H9 (cell line): ENCODE measurements at regions not wholly inside any gene's neighbourhood (a gene's known extent, or its start where the extent isn't known, plus 50 kb on each side); places are given as distances from the start of the nearest gene placed in this dataset.

Source experiments
- DNase-seq: peaks from one replicate; pipeline ENCODE4 v3.0.0-alpha.2; 2017
- H2AFZ ChIP-seq: one replicate; pipeline ENCODE4 v1.6.1; 2013; ENCODE audit warnings: mild to moderate bottlenecking, low read length, control low read depth, moderate library complexity
- H2AK5ac ChIP-seq: 2 replicates; pipeline ENCODE4 v1.6.1; 2013; ENCODE audit warnings: low read length, control low read depth, mixed read lengths; ENCODE audit not compliant: insufficient read length
- H2BK120ac ChIP-seq: one replicate; pipeline ENCODE4 v1.6.1; 2013; ENCODE audit warnings: low read depth, mild to moderate bottlenecking, low read length, control low read depth, inconsistent platforms; ENCODE audit not compliant: poor library complexity, severe bottlenecking
- H2BK12ac ChIP-seq: 2 replicates; pipeline ENCODE4 v1.6.1; 2013; ENCODE audit warnings: low read length, control low read depth, mixed read lengths, low read depth; ENCODE audit not compliant: insufficient read length
- H2BK15ac ChIP-seq: 2 replicates; pipeline ENCODE4 v1.6.1; 2013; ENCODE audit warnings: low read depth, low read length, control low read depth
- H2BK20ac ChIP-seq: one replicate; pipeline ENCODE4 v1.6.1; 2013; ENCODE audit warnings: low read depth, mild to moderate bottlenecking, low read length, control low read depth, inconsistent platforms; ENCODE audit not compliant: poor library complexity, severe bottlenecking
- H2BK5ac ChIP-seq: 2 replicates; pipeline ENCODE4 v1.6.1; 2013; ENCODE audit warnings: low read length, control low read depth, mixed read lengths; ENCODE audit not compliant: insufficient read length
- H3K14ac ChIP-seq: 2 replicates; pipeline ENCODE4 v1.6.1; 2013; ENCODE audit warnings: low read length, control low read depth; ENCODE audit not compliant: insufficient read depth
- H3K18ac ChIP-seq: 2 replicates; pipeline ENCODE4 v1.6.1; 2013; ENCODE audit warnings: low read depth, mild to moderate bottlenecking, mixed read lengths, low read length, control low read depth; ENCODE audit not compliant: insufficient read length
- H3K23ac ChIP-seq: 2 replicates; pipeline ENCODE4 v1.6.1; 2013; ENCODE audit warnings: low read length, control low read depth, mixed read lengths, low read depth; ENCODE audit not compliant: insufficient read length
- H3K23me2 ChIP-seq: 2 replicates; pipeline ENCODE4 v1.6.1; 2013; ENCODE audit warnings: low read depth, mild to moderate bottlenecking, mixed read lengths, low read length, control low read depth; ENCODE audit not compliant: insufficient read length, poor library complexity, severe bottlenecking
- H3K27ac ChIP-seq: 2 replicates; pipeline ENCODE4 v1.5.1; 2013; ENCODE audit warnings: low read length, control low read depth, mixed read lengths, low read depth; ENCODE audit not compliant: insufficient read length
- H3K27me3 ChIP-seq: 2 replicates; pipeline ENCODE4 v1.6.1; 2013; ENCODE audit warnings: low read length, control low read depth, inconsistent platforms; ENCODE audit not compliant: insufficient read depth
- H3K4ac ChIP-seq: 2 replicates; pipeline ENCODE4 v1.6.1; 2013; ENCODE audit warnings: low read depth, mild to moderate bottlenecking, control low read depth, inconsistent platforms, low read length, moderate library complexity
- H3K4me1 ChIP-seq: 2 replicates; pipeline ENCODE4 v1.6.1; 2013; ENCODE audit warnings: low read length, control low read depth, inconsistent platforms; ENCODE audit not compliant: insufficient read depth
- H3K4me2 ChIP-seq: 2 replicates; pipeline ENCODE4 v1.6.1; 2013; ENCODE audit warnings: low read length, control low read depth, mixed read lengths; ENCODE audit not compliant: insufficient read length, insufficient read depth
- H3K56ac ChIP-seq: 2 replicates; pipeline ENCODE4 v1.6.1; 2013; ENCODE audit warnings: low read depth, mild to moderate bottlenecking, mixed read lengths, low read length, control low read depth; ENCODE audit not compliant: insufficient read length
- H3K79me1 ChIP-seq: 2 replicates; pipeline ENCODE4 v1.6.1; 2013; ENCODE audit warnings: low read depth, mild to moderate bottlenecking, moderate library complexity, low read length, control low read depth, inconsistent platforms; ENCODE audit not compliant: insufficient read depth, poor library complexity, severe bottlenecking
- H3K79me2 ChIP-seq: 2 replicates; pipeline ENCODE4 v1.6.1; 2013; ENCODE audit warnings: low read length, control low read depth, inconsistent platforms; ENCODE audit not compliant: insufficient read depth
- H3K9ac ChIP-seq: 2 replicates; pipeline ENCODE4 v1.6.1; 2013; ENCODE audit warnings: low read length, control low read depth, mixed read lengths; ENCODE audit not compliant: insufficient read length; ENCODE audit errors: extremely low read depth
- H3K9me3 ChIP-seq: one replicate; pipeline ENCODE4 v1.6.1; 2013; ENCODE audit warnings: low read depth, low read length, inconsistent platforms; ENCODE audit not compliant: control insufficient read depth
- H3T11ph ChIP-seq: one replicate; pipeline ENCODE4 v1.6.1; 2013; ENCODE audit warnings: mild to moderate bottlenecking, low read length, control low read depth, inconsistent platforms
- H4K20me1 ChIP-seq: one replicate; pipeline ENCODE4 v1.6.1; 2013; ENCODE audit not compliant: control insufficient read depth, insufficient read length, insufficient read depth
- H4K5ac ChIP-seq: 2 replicates; pipeline ENCODE4 v1.6.1; 2013; ENCODE audit warnings: low read depth, mild to moderate bottlenecking, mixed read lengths, low read length, control low read depth; ENCODE audit not compliant: insufficient read length
- H4K8ac ChIP-seq: replicated peaks from 2 replicates; pipeline ENCODE4 v1.6.1; 2013; ENCODE audit warnings: low read length, control low read depth, mixed read lengths, low read depth; ENCODE audit not compliant: insufficient read length
- H4K91ac ChIP-seq: 2 replicates; pipeline ENCODE4 v1.6.1; 2013; ENCODE audit warnings: low read depth, mild to moderate bottlenecking, moderate library complexity, mixed read lengths, low read length, control low read depth; ENCODE audit not compliant: insufficient read length
- H3K27ac Mint-ChIP-seq, 3 experiments: 2 replicates in 2 of 3; 3 replicates in 1 of 3; pipeline ENCODE4 v1.8.0; 2020 to 2021; ENCODE audit warnings: mixed read lengths in 3 of 3, mild to moderate bottlenecking in 1 of 3, moderate library complexity in 1 of 3
- H3K27me3 Mint-ChIP-seq: 2 replicates; pipeline ENCODE4 v1.8.0; 2021; ENCODE audit warnings: low read depth, mild to moderate bottlenecking, moderate library complexity, mixed read lengths
- H3K36me3 Mint-ChIP-seq, 3 experiments: 2 replicates in 2 of 3; 3 replicates in 1 of 3; pipeline ENCODE4 v1.8.0; 2020 to 2021; ENCODE audit warnings: low read depth in 3 of 3, mixed read lengths in 3 of 3; ENCODE audit not compliant: insufficient read depth in 1 of 3
- H3K4me1 Mint-ChIP-seq, 2 experiments: 2 replicates each; pipeline ENCODE4 v1.8.0; 2020; ENCODE audit warnings: mixed read lengths in 2 of 2
- H3K4me3 Mint-ChIP-seq, 2 experiments: 2 replicates in 1 of 2; 3 replicates in 1 of 2; pipeline ENCODE4 v1.8.0; 2020 to 2021; ENCODE audit warnings: mild to moderate bottlenecking in 2 of 2, mixed read lengths in 2 of 2, moderate library complexity in 1 of 2
- H3K9me3 Mint-ChIP-seq, 2 experiments: 2 replicates in 1 of 2; 3 replicates in 1 of 2; pipeline ENCODE4 v1.8.0; 2020; ENCODE audit warnings: mild to moderate bottlenecking in 2 of 2, mixed read lengths in 2 of 2, moderate library complexity in 1 of 2
- WGBS: extraction: QIAGEN DNeasy Blood & Tissue Kit; methylation state at CpG from one replicate; pipeline ENCODE4 v1.1.7; 2013; ENCODE audit warnings: missing lambda C conversion rate, low lambda C conversion rate, mixed read lengths; ENCODE audit not compliant: insufficient read length; ENCODE audit errors: extremely low coverage; 5-methylcytosine and 5-hydroxymethylcytosine counted together
- TF ChIP-seq, protein P1 (sequence below): fragments of 200-600 bp; sonication (generic); conservative IDR thresholded peaks from 3 replicates; pipeline ENCODE4 v1.8.0; 2021; ENCODE audit warnings: antibody characterized with exemption, mild to moderate bottlenecking

DNA sequence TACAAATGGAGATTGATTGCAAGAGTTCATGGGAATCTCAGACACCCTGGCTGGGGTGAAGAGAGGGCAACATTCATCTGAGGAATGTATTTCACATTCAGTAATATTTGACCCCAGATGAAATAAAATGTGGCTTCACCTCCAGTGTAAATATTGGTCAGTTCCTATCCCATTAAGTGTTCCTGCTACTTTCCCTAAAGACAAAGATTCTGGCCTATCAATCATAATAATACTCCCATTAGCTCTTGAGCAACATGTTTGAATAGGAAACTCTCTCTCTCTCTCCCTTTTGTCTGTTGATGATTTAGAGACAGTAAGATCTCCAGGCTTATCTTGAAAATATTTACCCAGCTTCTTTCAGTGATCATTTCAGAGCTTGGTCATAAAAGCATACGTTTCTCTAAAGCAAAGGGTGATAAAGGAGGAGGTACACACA, 70.1 kb downstream of the KCNJ2 start:
- Histone ChIP-seq H3K4ac (no peak overlapping the region), H3T11ph (no peak overlapping the region), H2BK15ac (no peak overlapping the region), H2AK5ac (no peak overlapping the region), H2BK120ac (no peak overlapping the region), H3K56ac (no peak overlapping the region), H3K4me1 (no peaks in the 10 kb centered on the region), H4K20me1 (no peaks in the 10 kb centered on the region), H3K23me2 (no peaks in the 10 kb centered on the region), H3K4me2 (no peak overlapping the region), H2AFZ (no peak overlapping the region), H4K5ac (no peak overlapping the region), H3K9me3 (no peaks in the 10 kb centered on the region), H3K79me2 (no peaks in the 10 kb centered on the region), H2BK12ac (no peak overlapping the region), H4K8ac (no peak overlapping the region), H3K14ac (no peak overlapping the region), H3K23ac (no peak overlapping the region), H3K9ac (no peak overlapping the region), H4K91ac (no peak overlapping the region), H3K79me1 (no peaks in the 10 kb centered on the region), H3K27me3 (no peaks in the 10 kb centered on the region), H2BK20ac (no peak overlapping the region), H2BK5ac (no peak overlapping the region), H3K27ac (no peak overlapping the region), H3K18ac (no peak overlapping the region)
- no peaks in the 10 kb centered on the region; a peak in 2 of 7 replicates for H3K36me3 Mint-ChIP-seq
- peaks cover 0 to 2% of the 10 kb centered on the region in 2 experiments; a peak in 2 of 5 replicates for H3K9me3 Mint-ChIP-seq
- DNase-seq, result no peak
- TF ChIP-seq, protein P1, sequence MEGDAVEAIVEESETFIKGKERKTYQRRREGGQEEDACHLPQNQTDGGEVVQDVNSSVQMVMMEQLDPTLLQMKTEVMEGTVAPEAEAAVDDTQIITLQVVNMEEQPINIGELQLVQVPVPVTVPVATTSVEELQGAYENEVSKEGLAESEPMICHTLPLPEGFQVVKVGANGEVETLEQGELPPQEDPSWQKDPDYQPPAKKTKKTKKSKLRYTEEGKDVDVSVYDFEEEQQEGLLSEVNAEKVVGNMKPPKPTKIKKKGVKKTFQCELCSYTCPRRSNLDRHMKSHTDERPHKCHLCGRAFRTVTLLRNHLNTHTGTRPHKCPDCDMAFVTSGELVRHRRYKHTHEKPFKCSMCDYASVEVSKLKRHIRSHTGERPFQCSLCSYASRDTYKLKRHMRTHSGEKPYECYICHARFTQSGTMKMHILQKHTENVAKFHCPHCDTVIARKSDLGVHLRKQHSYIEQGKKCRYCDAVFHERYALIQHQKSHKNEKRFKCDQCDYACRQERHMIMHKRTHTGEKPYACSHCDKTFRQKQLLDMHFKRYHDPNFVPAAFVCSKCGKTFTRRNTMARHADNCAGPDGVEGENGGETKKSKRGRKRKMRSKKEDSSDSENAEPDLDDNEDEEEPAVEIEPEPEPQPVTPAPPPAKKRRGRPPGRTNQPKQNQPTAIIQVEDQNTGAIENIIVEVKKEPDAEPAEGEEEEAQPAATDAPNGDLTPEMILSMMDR, result no peak
- H3K27ac Mint-ChIP-seq, result no peak overlapping the region
- H3K4me1 Mint-ChIP-seq, result no peaks in the 10 kb centered on the region
- no peak overlapping the region for H3K4me3 Mint-ChIP-seq
- H3K27me3 Mint-ChIP-seq, result no peaks in the 10 kb centered on the region
- WGBS, result no CpG with 5 or more reads among the region's 1 CpG
